ENCODE measurements at regions not wholly inside any gene's neighbourhood (a gene's known extent, or its start where the extent isn't known, plus 50 kb on each side); places are given as distances from the start of the nearest gene placed in this dataset.
A peak's percentile ranks its signal among the peaks of the same experiment; 100 is the strongest.

DNA sequence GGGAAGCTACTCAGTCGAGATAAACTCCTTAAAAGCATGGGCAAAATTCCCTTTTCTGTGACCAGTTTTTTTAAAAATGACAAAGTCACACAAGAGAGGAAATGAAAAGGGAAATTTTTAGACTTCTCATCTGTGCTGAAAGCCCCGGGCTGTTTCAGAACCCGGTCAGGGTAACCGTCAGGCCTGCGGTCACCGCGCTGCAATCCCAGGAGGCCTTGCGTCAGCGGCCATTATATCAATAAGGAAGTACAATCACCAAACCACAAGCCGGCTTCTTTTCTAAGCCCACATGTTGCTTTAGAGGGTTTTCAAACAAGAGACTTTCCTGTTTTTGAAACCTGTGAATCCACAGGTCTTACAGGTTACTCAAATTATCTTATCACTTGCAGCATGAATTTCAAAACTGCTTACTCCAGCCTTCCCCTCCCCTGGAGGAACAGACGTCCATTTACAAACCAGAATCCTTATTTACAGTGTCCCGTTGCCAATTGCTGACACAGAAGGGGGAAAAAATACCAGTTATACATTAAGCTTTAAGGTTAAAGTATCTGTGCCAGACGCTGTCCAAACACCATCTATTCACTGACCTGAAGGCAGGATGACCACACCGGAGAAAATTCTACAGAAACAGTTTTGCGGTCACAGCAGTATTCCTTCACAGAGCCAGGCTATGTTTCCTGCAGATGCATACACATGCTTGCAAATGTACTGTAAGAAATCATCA, 165.3 kb downstream of the TOMM20 start:
- Histone ChIP-seq H3K27me3 (replicated peaks in 1 of 4; ENCODE audit: control extremely low read depth in 1 of 4, control insufficient read depth in 3 of 4, insufficient read depth in 4 of 4, low read length in 3 of 4) (no peaks in the 10 kb centered on the region), H3K9ac (ENCODE audit: low read length) (peak overlapping the region; percentile 60), H3K79me2 (ENCODE audit: control insufficient read depth, insufficient read depth, low read length) (no peaks in the 10 kb centered on the region), H4K20me1 (ENCODE audit: control insufficient read depth, insufficient read depth, low read length, poor library complexity, severe bottlenecking) (no peaks in the 10 kb centered on the region), H3K36me3 (replicated peaks in 1 of 2; ENCODE audit: control extremely low read depth in 1 of 2, control insufficient read depth in 1 of 2, extremely low read depth in 1 of 2, insufficient read depth in 2 of 2, low read length in 1 of 2) (no peaks in the 10 kb centered on the region), H3K4me2 (replicated peaks; ENCODE audit: low read depth, low read length, poor library complexity, severe bottlenecking) (peak overlapping the region; percentile 70), H3K9me3 (ENCODE audit: control extremely low read depth in 1 of 3, control insufficient read depth in 2 of 3, insufficient read depth in 1 of 3, low read length in 2 of 3) (no peaks in the 10 kb centered on the region), H3K4me3 (ENCODE audit: control extremely low read depth in 1 of 5, extremely low read depth in 1 of 5, insufficient read depth in 1 of 5, low read depth in 2 of 5, low read length in 4 of 5) (peak overlapping the region in 4 of 5 experiments; percentile 20 to 53 (median 35)), H3K4me1 (ENCODE audit: control insufficient read depth in 2 of 2, insufficient read depth in 2 of 2, low read length in 2 of 2) (peaks cover 50 to 62% of the 10 kb centered on the region in 2 donors), H3K27ac (ENCODE audit: low read length in 2 of 2) (peak overlapping the region; percentile 83 to 90), H2AFZ (ENCODE audit: insufficient read depth, low read depth, low read length, poor library complexity, severe bottlenecking) (peak overlapping the region; percentile 68)
- ATAC-seq (ENCODE audit: low read depth) (peak; percentile 94), DNase-seq (peak; percentile 95)
- intact Hi-C loops (cut with micrococcal nuclease), result loop anchor here (1.0 to 10.0 kb wide), 9 partner anchors 15 to 364 kb away; partner anchors contain the start of genes ARID4B and GGPS1
- WGBS (ENCODE audit: insufficient coverage), result 3% methylated on average over 7 of the region's 15 CpGs
- Mint-ChIP-seq H3K4me1 (peaks cover 59% of the 10 kb centered on the region), H3K27ac (peak overlapping the region; percentile 96), H3K27me3 (no peaks in the 10 kb centered on the region), H3K9me3 (ENCODE audit: insufficient read depth) (peaks cover 3% of the 10 kb centered on the region), H3K4me3 (peak overlapping the region; percentile 88)
- TF ChIP-seq, protein P1, sequence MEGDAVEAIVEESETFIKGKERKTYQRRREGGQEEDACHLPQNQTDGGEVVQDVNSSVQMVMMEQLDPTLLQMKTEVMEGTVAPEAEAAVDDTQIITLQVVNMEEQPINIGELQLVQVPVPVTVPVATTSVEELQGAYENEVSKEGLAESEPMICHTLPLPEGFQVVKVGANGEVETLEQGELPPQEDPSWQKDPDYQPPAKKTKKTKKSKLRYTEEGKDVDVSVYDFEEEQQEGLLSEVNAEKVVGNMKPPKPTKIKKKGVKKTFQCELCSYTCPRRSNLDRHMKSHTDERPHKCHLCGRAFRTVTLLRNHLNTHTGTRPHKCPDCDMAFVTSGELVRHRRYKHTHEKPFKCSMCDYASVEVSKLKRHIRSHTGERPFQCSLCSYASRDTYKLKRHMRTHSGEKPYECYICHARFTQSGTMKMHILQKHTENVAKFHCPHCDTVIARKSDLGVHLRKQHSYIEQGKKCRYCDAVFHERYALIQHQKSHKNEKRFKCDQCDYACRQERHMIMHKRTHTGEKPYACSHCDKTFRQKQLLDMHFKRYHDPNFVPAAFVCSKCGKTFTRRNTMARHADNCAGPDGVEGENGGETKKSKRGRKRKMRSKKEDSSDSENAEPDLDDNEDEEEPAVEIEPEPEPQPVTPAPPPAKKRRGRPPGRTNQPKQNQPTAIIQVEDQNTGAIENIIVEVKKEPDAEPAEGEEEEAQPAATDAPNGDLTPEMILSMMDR (IDR thresholded peaks at IDR 0.05), result no peak
- no peak for TF ChIP-seq EZH2 (IDR thresholded peaks at IDR 0.05; ENCODE audit: borderline replicate concordance, insufficient read depth, low read depth, low read length, poor library complexity, severe bottlenecking)
- ChIA-PET CTCF (interaction anchor here (0.7 to 2.2 kb wide), 9 partner anchors 13 to 365 kb away, joined by 3 to 9 read pairs (median 4); no protein-coding TSS in a partner anchor), POLR2A (interaction anchor here (0.6 to 1.8 kb wide), 4 partner anchors 15 to 142 kb away, joined by 4 to 7 read pairs (median 6); no protein-coding TSS in a partner anchor)
